SIG-M5 treated with dmso at 0.1 percent for 504 hours (cell line): ENCODE measurements at regions not wholly inside any gene's neighbourhood (a gene's known extent, or its start where the extent isn't known, plus 50 kb on each side); places are given as distances from the start of the nearest gene placed in this dataset.

ENCODE experiments used
- DNase-seq: peaks from one replicate; lab custom pipeline; 2025; ENCODE audit not compliant: unreplicated experiment; lab: John Stamatoyannopoulos, UW

DNA sequence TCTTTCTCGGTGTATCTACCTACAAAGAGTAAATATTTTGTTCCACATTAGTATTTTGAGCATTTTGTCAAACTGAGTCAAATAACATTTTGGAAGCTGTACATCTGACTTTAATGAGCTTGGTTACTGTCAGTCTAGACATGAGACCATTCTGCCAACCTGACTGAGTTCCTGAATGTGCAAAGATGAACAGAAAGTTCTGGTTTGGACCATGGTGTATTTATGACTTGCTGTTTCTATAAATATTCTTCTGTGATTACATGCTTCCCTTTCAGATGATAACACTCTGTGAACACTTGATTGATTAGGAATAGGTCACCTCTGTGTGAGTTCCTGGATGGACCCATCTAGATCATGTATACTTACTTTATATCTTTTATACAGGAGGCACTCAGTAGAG lies 827.8 kb downstream of the VRK1 start:
- DNase-seq, result no peak

DNA sequence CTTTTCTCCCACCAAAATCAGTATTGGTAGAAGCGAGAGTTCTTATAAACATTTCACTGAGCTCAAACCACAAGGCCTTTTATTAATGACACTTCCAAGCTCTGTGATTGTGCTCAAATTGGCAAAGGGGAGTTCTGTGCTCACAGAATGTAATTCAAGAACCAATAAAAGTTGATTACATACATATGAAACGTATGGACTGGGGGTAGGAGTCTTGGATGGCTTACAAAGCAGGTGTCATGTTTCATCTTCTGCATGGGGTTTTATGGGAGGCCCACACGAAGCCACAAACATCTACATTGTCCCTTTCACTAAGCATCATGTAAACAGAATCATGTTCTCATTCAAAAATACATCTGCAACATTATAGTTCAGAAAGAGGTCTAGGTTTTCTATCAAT lies 828.3 kb downstream of the VRK1 start:
- DNase-seq, result no peak

DNA sequence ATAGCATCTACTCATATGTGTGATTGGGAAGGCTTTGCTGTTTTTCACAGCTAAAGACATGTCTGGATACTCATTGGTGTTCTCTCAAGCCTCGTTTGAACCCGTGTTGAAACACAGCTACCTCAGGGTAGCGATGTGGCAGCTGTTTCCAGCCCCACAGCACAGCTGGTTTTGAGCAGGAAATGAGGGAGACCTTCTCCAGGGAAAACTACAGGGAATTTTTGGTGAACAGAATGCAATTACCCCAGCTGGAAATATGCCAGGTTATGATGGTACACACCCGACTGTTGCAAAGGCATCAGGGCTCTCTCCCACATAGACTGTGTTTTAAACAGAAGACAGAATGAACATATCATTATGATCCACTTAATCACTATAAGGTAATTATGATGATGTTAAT lies 828.9 kb downstream of the VRK1 start:
- no peak for DNase-seq

DNA sequence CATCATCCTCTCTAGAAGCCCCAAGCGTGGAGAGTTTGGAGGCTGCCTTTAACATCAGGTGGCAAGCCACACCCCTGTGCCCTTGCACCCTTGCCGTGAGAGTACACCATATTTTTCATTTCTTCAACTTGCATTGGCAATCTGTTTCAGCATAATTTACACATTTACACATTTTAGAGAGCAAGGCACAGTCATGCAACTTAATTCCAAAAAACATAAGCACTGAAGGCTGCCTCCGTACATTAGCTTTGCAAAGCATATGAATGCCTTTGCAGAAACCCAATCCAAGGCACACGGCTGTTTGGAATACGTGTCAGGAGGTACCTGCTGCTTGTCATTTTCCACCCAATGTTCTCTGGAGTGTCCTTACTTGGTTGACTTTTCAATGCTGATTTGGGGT lies 833.1 kb downstream of the VRK1 start:
- DNase-seq, result no peak

DNA sequence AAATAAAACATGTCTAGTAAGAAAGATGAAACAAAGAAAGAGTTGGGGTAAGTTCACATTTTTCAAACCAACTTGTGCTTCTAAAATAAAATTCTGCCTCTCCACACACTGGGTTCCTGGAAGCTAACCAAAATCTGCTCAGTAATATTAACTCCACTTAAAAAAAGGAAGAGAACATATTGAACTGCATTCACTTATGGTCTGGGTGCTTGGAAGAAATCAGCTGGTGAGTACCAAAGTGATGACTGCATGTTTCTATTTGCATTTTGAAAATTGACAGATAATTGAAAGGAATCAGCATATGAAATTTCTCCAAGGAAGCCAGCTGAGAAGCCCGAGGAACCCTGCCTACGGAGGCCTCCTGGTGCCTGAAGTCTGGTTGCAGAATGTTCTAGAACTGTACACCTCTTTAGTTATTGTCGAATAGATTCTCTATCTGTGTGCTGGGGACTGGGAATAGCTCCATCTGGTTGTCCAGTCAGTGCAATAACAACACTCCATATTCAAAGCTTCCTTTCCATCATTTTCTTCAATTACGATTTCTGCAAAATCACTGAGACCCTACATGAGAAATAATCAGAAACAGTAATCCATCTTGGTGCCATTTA lies 836.1 kb downstream of the VRK1 start:
- no peak for DNase-seq

DNA sequence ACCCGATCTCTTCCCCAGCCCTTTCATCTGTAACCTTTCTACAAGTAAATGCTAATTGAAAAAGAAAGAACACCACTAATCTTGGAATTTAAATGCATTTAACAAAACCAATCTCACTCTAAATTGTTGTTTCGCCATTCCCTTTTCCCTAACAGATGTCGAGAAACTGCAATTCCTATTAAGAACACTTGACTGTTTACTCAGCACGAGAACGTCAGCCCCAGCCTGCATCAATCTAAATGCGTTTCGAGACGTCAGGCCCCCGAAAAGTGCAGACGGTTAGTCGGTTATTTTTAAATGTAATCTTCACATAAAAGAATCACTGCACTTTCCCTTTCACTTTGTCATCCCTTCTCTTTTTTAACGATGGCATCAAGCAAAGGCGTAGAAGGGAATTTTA lies 837.6 kb downstream of the VRK1 start:
- DNase-seq, result no peak

DNA sequence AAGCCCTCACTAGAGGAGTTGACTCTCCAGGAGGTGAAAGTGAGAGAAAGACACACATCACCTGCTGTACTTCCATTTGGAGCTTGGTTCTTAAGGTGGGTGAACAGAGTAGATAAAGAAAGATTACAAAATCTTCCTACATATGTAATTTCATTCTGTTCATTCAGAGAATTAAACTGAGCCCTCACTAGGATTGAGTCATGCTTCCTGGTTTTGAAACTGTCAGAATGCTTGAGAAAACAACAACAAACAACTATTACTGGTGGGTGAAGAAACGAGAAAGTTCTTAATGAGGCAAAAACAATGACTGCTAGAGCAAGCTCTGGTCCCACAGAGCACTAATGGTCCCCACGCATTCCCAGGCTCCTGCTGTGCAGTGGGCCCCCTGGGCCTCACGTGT lies 841.7 kb downstream of the VRK1 start:
- DNase-seq, result no peak

DNA sequence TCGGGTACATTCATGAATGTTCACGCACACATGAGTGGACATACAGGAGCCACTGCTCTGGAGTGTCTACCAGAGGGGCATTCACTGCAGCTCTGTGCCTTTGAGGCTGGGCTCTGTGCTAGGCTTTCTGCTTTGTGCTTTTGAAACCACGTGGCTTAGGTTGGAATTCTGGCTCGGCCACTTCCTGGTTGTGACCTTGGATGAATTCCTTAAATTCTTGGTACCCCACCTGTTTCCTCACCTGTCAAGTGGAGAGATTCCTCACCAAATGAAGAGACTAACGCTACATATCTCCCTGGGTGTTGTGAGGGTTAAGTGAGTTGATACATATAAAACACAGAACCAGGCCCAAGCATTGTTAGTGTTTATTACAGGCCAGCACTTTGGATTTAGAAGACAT lies 842.8 kb downstream of the VRK1 start:
- DNase-seq, result no peak

DNA sequence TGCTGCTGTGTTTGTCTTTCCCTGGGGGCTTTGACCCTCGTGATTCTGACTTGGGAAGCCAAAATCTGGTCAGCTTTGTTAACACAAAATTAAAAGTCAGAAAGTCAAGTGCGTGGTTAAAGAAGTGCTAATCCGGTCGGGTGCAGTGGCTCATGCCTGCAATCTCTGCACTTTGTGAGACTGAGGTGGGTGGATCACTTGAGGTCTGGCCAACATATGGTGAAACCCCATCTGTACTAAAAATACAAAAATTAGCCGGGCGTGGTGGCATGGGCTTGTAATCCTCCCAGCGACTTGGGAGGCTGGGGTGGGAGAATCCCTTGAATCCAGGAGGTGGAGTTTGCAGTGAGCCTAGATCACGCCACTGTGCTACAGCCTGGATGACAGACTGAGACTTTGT lies 844.6 kb downstream of the VRK1 start:
- DNase-seq, result no peak

DNA sequence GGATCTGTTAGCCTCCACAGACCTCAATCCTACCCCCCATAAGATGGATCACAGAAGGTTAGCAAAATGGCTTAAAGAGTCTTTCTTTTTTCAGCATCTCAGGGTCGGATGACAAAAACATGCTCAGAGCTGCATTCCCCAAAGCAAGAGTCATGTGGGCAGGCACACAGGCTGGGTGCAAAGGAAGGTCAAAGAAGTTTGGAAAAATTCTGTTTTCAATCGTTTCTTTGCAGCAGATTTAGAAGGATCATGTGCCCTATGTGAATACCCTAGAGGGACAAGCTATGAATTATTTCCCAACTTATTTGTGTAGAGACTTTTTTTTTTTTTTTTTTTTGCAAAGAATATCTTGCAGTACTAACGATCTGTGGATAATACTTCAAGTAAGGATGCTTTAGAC lies 845.4 kb downstream of the VRK1 start:
- DNase-seq, result no peak

DNA sequence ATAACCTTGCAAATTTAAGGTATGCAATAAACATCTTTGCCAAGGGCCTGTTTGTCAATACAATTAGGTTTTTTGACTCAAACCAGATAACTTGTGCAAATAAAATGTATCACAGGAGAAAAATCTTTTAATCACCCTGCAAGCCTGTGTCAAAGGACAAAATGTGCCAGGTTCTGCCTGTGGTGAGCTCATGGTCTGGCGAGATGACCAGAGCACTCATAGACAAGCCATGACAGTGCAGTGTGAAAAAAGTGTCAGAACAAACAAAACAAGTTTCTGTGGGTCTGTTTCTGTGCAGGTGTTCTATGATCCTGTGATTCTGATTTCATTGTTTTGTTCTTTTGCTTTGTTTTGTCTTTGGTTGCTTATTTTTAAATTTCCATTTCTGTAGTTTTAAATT lies 847.2 kb downstream of the VRK1 start:
- DNase-seq, result no peak

DNA sequence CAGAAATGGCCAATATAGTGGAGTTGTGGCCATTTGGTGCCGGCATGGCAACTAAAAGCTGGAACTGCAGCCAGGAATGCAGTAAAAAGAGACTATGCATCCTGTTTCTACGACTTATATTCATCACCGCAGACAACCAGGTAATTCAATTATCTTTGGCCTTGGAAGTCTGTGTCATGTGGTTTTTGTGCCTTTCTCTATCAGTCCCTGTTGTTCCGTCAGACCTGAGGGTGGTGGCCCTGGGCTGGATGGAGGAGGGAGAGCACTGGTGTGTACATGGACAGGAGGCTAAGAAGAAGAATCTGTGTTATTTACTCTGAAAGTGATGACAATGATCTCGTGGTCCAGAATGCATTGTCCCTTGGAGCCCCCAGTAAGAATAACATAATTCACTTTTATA lies 852.6 kb downstream of the VRK1 start:
- no peak for DNase-seq

DNA sequence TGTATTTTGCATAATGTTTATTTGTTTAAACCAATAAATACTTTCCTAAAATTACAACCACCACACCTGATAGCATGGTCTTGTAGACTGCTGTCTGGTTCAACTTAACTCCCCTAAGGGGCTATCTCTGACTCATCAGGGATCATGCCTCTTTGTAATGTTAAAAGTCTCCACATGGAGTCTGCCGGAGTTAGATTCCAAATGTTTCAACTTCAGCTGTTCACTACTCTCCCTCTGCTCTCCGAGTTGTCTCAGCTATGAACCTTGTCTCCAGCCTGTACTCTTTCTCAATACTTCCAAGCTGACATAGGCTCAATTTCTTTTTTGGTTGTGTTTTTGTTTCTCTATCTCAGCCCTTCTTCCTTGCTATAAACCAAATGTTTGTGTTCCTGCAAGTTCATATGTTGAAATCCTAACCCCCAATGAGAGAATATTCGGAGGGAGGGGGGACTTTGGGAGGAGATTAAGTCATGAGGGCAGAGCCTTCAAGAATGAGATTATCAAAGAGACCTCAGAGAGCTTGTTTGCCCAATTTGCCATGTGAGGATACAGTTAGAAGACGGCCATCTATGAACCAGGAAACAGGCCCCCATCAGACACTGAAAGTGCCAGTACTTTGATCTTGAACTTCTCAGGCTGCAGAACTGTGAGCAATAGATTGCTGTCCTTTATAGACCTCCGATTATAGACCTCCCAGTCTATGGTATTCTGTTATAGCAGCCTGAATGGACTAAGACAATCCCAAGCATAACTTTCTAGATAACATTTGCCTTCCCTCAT lies 858.2 kb downstream of the VRK1 start:
- DNase-seq, result no peak

DNA sequence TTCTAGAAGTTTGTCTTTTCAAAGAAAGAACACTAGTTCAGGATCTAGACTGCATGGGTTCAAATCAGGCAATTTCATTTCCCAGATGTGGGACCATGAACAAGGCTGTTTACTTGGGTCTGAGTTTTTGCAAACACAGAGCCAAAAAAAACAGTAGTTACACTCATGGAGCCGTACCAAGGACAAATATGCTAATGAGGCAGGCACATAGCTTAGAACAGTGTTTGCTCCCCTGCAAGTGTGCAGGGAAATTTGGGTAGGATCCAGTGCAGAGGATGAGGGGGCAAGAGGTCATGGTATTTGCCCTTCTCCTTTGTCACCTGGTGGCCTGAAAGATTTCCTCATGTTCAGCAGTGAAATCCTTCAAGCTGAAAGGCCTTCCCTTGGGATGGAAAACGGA lies 860.4 kb downstream of the VRK1 start:
- no peak for DNase-seq

DNA sequence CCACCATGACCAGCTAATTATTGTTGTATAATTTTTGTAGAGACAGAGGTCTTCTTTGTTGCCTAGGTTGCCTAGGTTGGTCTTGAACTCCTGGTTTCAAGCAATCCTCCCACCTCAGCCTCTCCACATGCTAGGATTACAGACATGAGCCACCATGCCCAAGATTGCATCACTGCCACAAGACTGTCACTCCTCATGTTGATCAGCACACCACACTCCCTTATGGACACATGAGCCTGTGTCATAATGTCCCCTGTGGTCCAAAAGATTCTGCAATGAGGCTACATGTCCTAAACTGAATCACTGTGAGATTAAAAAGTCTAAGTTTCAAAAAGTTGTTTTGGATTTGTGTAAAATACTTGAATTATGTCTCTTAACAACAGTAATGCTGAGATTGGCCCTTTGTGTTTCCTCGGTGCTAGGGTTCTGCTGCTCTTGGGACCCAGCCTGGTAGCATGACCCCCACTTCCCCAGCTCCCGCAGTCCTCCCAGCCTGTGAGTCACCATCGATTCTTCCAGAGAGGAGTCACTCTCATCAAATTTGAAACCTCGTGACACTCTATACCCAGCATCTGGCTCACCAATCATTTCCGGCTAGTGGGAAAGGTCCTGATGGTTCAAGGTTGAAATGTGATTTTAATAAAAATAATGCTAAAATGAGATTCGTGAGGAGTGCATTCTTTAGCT lies 890.9 kb downstream of the VRK1 start:
- DNase-seq, result no peak

DNA sequence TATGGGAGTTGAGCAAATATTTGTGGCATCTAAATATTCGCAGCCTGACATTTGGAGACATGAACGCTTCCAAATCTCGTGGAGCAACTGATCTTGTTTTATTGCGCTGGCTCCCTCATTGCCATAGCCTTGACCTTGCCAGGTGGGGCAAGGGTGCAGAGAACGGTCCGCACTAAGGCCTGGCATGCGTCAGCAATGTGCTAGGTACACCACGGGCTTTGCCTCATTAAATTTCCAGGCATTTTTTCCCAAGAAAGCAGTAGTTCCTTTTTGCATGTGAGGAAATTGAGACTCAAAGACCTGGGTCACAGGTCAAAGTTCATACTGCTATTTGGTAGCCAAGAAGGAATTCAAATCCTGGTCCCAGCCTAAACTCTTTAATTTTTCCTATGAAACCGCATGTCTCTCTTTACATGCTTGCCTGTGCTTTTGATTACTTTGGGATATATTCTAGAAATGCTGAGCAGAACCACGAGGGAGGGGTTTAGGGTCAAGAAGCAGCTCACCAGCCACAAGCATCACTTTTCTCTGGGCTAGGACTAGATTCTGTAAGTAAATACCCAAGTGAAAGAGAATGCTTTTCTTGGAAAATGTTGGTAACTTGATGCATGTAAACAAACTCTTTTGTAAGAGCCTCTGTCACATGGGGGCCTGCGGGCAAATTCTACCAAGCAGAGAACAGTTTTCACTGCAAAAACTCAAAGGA lies 891.6 kb downstream of the VRK1 start:
- no peak for DNase-seq

DNA sequence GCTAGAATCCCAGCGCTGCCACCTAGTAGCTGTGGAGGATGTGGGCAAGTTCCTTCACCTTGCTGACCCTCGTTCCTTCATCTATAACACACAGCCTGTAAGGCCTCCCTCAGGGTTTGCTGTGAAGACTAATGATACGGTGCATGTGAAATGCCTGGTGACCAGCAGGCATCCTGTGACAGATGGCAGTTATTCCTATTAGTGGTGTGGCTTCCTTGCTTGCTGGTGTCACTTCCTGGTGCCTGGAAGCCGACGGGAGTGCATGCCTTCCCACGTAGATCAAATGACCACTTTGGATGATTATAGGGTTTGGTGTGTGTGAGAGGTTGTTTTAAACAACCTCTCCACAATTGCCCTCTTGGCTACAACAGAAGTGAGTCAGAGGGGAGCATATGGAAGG lies 894.9 kb downstream of the VRK1 start:
- DNase-seq, result no peak

DNA sequence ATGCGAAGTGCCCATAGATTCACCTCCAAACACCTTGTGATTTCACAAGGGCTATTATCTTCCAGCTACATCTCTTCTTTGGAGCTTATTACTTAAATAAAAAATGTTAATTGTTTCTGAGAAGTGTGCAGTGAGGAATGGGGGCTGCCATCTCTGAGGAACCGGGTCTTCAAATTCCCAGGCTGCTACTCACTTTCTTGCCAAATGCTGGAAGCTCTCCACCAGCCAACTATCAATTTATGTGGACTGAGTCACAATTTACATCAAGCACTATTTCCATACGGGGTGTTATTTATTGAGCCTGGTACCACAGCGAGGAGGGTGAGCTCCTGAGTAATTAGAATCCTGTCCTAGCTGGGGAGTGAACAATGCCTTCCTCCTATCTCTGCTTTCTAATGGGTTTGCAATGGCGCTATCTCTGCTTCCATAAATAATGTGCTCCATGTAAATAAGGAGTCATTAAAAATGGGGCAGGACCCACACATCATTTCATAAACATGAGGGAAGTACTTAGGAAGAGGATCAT lies 898.3 kb downstream of the VRK1 start:
- no peak for DNase-seq

DNA sequence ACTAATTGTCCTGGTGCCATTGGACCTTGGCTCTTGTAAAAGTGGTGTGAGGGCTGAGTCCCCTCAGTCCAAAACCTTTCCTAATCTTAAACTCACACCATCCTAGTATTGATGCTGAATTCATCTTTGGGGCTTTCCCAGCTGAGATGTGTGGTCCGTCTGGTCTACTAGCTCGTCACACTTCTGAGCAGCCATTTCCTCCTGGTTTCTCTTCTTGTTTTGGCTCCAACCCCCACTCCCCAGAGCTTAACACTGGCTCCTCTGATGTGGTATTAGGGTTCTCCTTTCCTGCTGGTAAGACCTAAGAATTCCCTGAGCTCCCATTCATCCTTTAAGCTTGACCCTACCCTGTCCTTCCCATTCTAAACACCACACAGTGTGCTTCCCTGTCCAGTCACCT lies 900.6 kb downstream of the VRK1 start:
- no peak for DNase-seq

DNA sequence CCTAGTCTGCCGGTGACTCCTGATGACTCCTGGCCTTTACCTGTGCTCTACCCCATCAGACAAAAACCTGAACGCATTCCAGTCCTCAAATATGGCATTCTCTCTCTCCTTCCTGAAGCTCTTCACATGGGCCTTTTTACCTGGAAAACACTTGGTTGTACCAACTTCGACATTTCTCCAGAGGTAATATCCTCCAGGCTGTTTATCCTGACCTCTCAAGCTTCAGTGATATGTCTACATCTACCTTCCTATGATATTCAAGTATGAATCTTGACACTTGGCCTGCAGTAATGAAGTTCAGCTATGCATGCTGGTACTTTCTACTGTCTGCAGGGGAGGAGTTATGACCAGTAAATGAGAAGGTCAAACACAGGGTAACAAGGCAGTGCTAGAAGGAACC lies 901.8 kb downstream of the VRK1 start:
- DNase-seq, result no peak

DNA sequence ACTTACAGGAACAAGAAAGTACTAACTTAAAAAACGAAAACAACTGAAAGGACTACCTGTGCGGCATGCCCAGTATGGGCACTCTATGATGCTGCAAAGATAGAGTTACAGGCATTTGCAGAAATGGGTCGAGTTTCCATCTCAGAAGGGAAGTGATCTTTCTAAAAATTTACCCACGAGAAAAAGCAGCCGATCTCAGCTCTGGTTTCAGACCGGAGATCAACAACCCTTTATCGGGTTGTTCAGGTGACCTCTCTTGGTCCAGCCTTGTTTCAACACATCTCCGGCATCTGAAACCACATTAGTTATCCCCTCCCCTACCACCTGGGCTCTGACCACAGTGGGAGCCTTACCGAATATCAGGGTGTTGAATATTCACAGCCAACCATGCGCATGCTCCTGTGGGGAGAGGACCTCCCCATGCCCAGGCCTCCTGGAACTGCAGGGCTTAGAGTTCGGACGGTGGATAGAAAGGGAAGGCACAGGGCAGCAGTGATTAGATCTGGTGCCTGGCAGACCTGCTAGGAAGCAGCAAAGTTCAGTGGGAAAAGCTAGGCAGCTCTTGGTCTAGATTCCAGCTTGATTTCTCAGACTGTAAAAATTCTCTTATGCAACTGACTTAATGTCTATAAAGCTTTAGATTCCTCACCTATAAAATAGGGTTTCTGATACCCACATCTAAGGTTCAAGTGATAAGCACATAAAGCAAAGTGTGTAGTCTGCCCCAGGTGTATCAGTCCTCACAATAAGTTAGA lies 906.0 kb downstream of the VRK1 start:
- no peak for DNase-seq
